EH (cell line): ENCODE measurements at regions not wholly inside any gene's neighbourhood (a gene's known extent, or its start where the extent isn't known, plus 50 kb on each side); places are given as distances from the start of the nearest gene placed in this dataset.

ENCODE experiments used
- DNase-seq: peaks from one replicate; pipeline ENCODE4 v3.0.0-alpha.2; 2015; ENCODE audit warnings: low read depth

- no peak for DNase-seq
Observed at GRCh38 chr4:144574000-144574399, 72.0 kb upstream of the HHIP start.

DNA sequence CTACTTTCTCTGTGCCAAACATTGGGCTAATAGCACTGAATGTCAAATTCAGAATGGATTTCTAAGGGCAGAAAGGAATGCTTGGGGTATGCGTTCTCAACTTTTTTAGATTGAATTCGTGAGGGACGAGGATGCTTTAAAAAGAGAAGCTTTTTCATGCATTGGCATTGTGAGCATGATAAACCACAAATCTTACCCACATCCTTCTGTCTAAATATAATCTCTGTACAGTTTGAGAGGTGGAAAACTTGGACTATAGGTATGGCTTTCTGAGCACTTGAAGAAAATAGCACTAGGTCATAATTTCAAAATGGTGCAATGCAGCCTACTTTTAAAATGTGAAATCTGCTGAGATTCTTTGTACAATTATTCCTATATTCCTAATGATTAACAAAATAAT lies 71.4 kb upstream of the HHIP start:
- no peak for DNase-seq

DNA sequence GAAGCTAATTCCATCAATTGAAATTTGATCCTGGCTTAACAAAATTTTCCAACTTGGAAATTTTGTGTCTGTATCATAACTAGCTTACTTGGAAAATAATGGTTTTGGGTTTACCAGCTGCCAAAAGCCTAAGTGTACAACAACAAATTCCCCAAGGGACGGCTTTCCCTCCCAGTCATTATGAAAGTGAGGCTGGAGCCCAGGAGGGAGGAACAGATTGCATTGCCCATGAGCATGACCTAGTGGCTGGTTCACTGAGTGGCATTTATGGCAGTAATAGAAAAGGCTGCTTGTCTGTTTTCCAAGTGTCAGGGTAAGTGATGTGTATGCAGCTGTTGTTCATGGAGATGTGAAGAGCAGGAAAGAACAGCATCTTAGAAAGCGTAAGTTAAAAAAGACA lies 70.8 kb upstream of the HHIP start:
- DNase-seq: no peak

DNA sequence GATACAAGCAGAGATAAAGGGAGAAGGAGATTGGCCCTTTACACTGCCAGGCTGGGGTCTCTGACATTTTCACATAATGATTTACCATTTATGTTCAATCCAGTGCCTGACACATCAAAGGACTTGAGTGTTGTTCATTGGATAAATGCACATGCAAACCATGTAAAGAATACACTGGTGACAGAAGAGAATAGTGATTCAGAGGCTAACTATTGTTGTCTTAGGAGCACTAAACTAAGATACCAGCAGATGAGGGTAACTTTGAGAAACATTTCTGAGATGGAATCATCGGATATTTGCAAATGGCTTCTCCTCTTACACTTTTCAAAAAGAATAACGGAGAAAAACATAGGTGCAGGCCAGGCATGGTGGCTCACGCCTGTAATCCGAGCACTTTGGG lies 67.3 kb upstream of the HHIP start:
- DNase-seq: peak; percentile 79

- peak; percentile 81 for DNase-seq
Observed at GRCh38 chr4:144579411-144580030, 66.4 kb upstream of the HHIP start.

DNA sequence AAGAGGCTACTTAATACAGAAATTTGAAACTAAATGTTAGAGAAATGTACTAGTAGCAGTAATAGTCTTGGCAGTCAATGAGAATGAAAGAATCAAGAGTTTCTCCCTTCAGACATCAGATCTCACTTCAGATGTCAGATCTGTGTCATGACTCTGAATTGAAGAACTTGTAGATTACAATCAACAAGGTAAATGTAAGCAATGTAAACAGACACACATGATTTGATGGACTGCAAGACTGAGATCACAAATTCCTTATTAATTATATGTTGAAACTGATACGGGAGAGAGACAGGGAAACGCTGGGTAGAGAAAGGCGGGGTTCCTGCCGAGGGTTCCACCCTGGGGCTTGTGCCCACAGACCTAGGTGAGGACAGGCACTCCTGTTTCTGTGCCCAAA lies 65.5 kb upstream of the HHIP start:
- DNase-seq: no peak

DNA sequence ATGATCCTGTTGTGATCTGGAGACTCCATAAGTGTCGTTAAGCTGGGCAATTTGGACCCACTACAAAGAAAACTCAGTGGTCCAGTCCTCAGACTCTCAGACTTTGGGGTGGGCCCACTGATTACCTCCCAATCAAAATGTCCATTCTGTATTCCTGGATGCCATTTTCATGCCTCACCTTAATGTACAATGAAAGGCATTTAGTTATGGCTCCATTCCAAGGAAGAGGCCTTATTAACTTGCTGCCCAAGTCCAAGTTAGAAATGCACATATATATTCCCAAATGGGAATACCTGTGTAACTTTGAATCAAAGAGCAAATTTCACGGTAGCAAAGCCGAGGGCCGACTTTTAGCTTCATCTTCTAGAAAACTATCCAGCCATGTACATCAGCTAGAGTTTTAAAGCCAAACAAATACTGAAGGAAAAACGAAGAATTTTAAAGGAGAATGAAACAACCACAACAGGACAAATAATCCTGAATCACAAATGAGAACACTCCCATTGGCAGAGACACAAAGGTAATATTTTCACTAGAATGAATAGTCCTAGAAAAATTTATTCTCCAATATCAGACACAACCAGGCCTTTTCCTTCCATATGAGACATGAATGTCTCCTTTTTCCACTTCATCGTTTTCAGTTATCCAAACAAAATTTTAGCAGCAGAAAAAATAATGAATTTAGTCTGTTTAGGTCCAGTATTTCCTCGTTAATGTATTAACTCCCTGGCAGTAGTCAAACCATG lies 63.7 kb upstream of the HHIP start:
- peak; percentile 49 for DNase-seq

DNA sequence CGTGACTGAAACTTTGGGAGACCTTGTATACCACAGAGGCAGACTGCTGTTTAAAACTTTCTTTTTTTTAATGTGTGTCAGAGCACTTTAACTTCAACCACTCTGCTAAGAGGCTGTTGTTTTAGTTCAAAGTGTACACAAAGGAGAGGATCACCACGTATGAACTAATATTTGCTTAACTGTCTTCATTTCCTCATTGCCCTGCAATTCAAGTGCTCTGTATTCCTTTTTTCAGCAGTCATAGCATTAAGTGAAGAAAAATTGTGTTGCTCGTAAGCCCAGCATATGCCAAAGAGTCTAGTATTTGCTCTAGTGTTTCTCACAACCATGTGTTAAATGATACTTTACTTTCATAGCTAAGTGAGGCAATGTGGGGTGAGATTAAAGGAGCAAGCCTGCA lies 63.0 kb upstream of the HHIP start:
- DNase-seq: no peak

GRCh38 chr4:144583658-144584057 lies 62.3 kb upstream of the HHIP start:
- DNase-seq: peak; percentile 61

- no peak for DNase-seq
Observed at GRCh38 chr4:144584428-144584827, 61.5 kb upstream of the HHIP start.

DNA sequence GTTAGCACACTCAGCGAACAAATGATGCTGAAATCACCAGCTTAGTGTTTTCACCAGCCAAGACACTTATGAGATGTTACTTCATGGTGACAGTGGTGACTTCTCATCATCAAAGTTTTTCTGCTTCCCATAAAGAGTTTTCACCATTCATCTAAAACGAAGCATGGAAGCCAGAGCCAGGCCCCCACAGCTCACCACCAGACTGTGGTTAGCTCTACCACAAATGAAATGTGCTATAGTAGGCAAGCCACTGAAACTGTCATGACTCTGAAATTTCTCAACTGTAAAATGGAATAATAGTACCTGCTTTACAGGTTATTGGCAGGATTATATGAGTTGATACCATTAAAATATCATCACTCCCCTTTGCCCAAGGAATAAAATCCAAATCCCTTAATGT lies 56.4 kb upstream of the HHIP start:
- no peak for DNase-seq

DNA sequence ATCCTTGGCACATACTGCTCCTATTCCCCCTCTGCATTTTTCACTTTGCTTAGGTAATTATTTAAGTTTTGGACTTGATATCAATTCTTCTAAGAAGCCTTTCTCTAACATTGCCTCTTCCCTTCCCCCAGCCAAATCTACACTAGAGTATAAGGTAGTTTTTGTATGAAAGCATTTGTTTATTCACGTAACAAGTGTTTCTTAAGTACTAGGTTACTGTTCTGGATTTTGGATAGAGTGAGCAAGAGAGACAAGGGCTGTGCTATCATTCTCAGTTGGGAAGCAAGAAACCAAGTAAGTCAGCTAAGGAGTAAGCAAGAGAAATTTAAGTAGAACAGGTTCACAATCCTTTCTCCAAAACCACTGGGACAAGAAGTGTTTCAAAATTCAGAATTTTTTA lies 55.9 kb upstream of the HHIP start:
- no peak for DNase-seq

GRCh38 chr4:144591401-144591800 lies 54.6 kb upstream of the HHIP start:
- peak; percentile 78 for DNase-seq

DNA sequence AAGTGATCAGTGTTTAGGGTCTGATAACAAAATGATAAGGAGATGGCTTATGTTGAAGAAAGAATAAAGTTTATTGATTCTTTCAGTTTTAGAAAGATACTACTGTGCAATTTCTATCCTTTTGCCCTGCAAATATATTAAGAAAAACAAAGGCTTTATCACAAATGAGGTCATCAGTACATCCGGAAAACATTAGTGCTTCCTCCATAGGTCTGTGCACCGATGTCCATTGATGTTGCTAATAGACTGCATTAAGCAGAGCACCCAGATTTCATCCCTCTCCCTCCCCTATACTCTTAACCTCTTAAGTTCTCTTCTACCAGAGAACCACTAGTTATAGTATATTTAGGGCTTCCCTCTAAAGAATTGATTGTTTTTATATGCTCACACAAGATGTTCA lies 53.7 kb upstream of the HHIP start:
- DNase-seq: no peak

DNA sequence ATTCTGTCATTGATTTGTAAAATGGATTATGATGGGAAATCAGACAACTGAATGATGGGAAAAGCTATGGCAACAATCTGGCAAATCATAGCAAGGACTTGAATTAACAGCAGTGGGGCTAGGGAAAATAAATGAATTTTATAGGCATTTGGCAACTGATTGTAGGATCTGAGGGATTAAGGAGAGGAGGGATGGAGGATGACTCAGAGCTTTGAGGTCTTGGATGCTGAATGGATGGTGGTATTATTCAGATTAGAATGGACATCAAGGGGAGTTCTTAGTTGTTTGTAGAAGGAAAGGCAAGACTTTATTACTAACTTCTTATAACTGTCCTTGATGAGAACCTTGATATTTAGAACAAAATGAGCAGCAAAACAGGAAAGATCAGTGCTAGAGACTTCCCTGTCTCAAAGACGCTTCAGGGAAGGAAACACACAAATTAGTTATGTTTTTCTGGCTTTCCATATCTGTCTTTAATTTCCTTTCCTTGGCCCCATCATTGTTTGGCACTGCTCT lies 51.4 kb upstream of the HHIP start:
- peak; percentile 30 for DNase-seq

DNA sequence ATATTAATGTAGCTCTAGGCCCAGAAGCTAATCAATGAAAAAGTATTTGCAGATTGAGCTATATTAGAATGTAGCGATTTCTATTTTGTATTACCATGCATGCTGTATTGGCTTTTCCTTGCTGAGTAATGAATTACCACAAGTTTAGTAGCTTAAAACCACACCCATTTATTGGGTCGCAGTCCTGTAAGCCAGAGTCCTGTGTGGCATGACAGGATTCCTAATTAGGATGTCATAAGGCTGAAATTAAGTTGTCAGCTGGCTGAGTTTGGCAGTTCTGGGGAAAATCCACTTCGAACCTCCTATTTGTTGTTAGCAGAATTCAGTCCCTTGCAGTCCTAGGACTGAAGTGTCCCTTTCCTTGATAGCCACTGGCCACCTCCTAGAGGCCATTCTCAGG lies 50.3 kb upstream of the HHIP start:
- DNase-seq: no peak
